D721Med (cell line): ENCODE measurements at regions not wholly inside any gene's neighbourhood (a gene's known extent, or its start where the extent isn't known, plus 50 kb on each side); places are given as distances from the start of the nearest gene placed in this dataset.

ENCODE experiments used
- DNase-seq: peaks from one replicate; pipeline ENCODE4 v3.0.0; 2011; ENCODE audit warnings: low spot score; ENCODE audit not compliant: insufficient read length
- FAIRE-seq: peaks from 2 replicates; lab custom pipeline; 2011; peaks lifted over from hg19 to GRCh38; lab: Jason Lieb, UNC
- CTCF ChIP-seq: IDR thresholded peaks from 2 replicates; pipeline ENCODE4 v1.5.1; 2012; ENCODE audit warnings: mild to moderate bottlenecking, control low read depth; ENCODE audit not compliant: insufficient read depth; ENCODE audit errors: missing control alignments

DNA sequence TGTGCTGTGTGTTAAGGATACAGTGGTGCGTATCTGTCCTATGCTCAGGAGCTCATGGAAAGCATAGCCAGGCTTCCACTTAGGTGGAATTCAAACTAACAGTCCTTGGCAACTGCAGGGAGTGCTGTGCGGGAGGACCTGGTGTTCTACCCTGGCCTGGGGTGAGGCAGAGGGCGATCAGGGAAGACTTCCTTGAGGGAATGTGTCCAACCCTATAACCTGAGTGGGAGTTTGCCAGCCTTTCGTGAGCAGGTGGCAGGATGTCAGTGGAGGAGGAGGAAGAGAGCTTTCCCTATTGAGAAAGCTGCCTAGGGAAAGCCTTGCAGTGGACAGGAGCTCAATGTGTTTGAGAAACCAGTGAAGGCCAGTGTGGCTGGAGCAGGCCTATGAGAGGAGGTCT lies 271.1 kb upstream of the C2CD4B start:
- FAIRE-seq = no peak
- DNase-seq = no peak
- TF ChIP-seq CTCF = no peak

- no peak for DNase-seq
- no peak for TF ChIP-seq CTCF
- no peak for FAIRE-seq
These were observed 272.7 kb upstream of the C2CD4B start for GRCh38 chr15:62437753-62438152.

DNA sequence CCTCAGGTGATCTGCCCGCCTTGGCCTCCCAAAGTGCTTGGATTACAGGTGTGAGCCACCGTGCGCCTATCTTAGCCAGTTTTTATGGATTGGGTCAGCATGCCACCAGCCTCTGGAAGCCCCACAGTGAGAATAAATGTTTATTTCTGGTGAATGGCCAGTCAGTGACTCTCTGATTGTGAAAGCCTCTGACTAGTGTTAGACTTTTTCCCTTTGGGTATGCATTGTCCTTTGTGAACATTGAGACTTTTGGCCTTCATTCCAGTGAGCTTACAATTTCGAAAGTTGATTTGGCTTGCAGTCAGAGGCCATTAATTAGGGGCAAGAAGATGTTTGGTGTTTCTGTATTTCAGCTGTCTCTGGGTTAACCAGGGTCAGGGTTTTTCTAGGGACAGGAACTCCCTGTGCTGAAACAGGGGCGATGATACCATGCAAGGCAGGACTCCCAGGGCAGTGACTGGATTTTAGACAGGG lies 274.5 kb upstream of the C2CD4B start:
- TF ChIP-seq CTCF = no peak
- FAIRE-seq (no peak), DNase-seq (no peak)

GRCh38 chr15:62440362-62441105 lies 275.4 kb upstream of the C2CD4B start:
- FAIRE-seq (no peak), DNase-seq (no peak)
- TF ChIP-seq CTCF = no peak

DNA sequence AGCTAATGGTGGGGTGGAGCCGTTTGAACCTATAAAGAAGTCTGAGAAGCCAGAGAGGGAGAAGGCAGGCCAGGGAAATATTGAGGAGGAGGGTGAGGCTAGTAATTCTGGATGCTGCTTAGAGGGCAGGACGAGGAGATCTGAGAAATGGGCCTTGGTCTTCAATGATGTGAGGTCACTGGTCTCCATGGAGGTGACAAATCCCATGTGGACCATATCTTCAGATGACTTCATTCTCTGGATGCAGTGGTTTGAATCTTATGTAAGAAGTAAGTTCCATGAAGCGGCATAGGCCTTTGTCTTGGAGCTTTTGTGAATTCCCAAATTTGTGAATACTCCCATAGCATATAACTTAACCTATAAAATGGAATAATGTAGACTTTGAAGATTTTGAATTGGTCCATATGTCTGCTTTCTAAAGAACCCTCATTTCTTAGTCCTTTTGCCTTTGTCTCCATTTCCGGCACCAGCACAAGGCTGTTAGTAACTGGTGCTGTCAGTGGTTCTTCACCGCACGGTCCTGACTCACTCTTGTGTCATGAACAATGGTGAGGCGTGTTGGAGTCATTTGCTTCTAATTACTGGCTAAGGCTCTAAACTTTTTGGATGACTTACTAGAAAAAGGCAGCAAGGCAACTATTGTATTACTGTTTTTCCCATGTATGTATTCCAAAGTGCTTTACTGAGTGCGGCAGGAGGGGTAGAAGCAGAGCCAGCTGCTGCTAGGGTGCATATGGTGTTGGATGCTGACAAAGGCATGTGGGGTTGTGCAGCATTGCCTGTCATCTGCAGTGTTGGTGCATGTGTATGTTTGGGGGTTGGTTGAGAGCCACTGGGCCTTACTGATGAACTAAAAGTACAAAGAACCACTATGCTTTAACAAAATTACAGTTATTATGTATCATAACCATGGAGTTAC lies 279.3 kb upstream of the C2CD4B start:
- DNase-seq (no peak), FAIRE-seq (no peak)
- TF ChIP-seq CTCF = no peak

DNA sequence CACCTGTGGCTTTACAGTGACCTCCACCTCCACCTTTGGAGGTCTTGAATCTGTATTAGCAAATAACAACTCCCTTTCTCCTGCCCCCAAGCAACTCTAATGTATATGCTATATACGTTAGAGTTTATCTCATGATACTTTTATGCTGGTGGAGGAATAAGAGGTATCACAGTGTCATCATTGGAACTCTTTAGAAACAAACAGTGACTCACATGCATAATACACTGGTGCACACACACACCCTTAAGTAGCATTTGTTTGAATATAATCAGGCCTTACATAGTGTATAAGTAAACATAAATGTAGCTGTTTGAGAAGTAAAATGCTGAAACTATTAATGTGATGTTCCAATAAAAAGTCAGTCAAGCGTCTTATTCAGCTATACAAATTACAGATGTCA lies 280.2 kb upstream of the C2CD4B start:
- no peak for DNase-seq
- no peak for FAIRE-seq
- TF ChIP-seq CTCF = no peak

DNA sequence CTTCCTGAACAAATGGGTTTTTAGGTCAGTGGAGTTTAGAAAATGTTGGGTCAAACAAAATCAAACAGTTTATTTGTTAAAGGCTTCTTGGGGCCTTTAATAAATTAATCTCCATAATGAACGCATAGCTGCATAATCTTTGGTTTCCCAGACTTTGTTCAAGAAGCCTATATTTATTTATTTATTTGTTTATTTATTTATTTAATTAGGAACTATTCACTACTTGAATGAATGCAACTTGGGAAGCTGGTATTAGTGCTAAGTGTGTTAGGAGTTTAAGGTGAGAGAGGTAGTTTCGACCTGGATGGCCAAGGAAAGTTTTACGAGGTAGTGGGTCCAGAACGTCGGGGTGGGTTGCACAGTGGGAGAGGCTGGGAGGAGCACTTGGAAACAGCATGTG lies 281.9 kb upstream of the C2CD4B start:
- DNase-seq = no peak
- no peak for TF ChIP-seq CTCF
- FAIRE-seq = no peak
